ENCODE measurements at regions not wholly inside any gene's neighbourhood (a gene's known extent, or its start where the extent isn't known, plus 50 kb on each side); places are given as distances from the start of the nearest gene placed in this dataset.

- Histone ChIP-seq H3K36me3 (ENCODE audit: control insufficient read depth, insufficient read depth, low read length) (no peaks in the 10 kb centered on the region), H3K27ac (ENCODE audit: low read depth, low read length) (no peak overlapping the region), H3K9ac (ENCODE audit: low read length) (no peak overlapping the region), H3K9me3 (ENCODE audit: control insufficient read depth, insufficient read depth, low read depth, low read length) (no peaks in the 10 kb centered on the region), H3K27me3 (ENCODE audit: control insufficient read depth, insufficient read depth, low read length) (no peaks in the 10 kb centered on the region), H3K4me3 (ENCODE audit: low read depth, low read length) (no peak overlapping the region), H3K4me1 (ENCODE audit: control insufficient read depth, insufficient read depth, low read length) (no peaks in the 10 kb centered on the region)
These were observed 62.8 kb upstream of the DOCK9 start for GRCh38 chr13:99040536-99041131.

GRCh38 chr13:99041337-99041736 is 63.5 kb upstream of the DOCK9 start:
- H3K36me3 ChIP-seq (ENCODE audit: control insufficient read depth, insufficient read depth, low read length), result no peaks in the 10 kb centered on the region
- H3K27me3 ChIP-seq (ENCODE audit: control insufficient read depth, insufficient read depth, low read length), result no peaks in the 10 kb centered on the region
- H3K27ac ChIP-seq (ENCODE audit: low read depth, low read length), result no peak overlapping the region
- no peak overlapping the region for H3K9ac ChIP-seq (ENCODE audit: low read length)
- no peaks in the 10 kb centered on the region for H3K9me3 ChIP-seq (ENCODE audit: control insufficient read depth, insufficient read depth, low read depth, low read length)
- no peaks in the 10 kb centered on the region for H3K4me1 ChIP-seq (ENCODE audit: control insufficient read depth, insufficient read depth, low read length)
- H3K4me3 ChIP-seq (ENCODE audit: low read depth, low read length), result no peak overlapping the region

- Histone ChIP-seq H3K9me3 (ENCODE audit: control insufficient read depth, insufficient read depth, low read depth, low read length) (no peaks in the 10 kb centered on the region), H3K4me3 (ENCODE audit: low read depth, low read length) (no peak overlapping the region), H3K27ac (ENCODE audit: low read depth, low read length) (no peak overlapping the region), H3K36me3 (ENCODE audit: control insufficient read depth, insufficient read depth, low read length) (no peaks in the 10 kb centered on the region), H3K9ac (ENCODE audit: low read length) (no peak overlapping the region), H3K27me3 (ENCODE audit: control insufficient read depth, insufficient read depth, low read length) (no peaks in the 10 kb centered on the region), H3K4me1 (ENCODE audit: control insufficient read depth, insufficient read depth, low read length) (no peaks in the 10 kb centered on the region)
These were observed 63.9 kb upstream of the DOCK9 start for GRCh38 chr13:99041788-99042187.

- Histone ChIP-seq H3K27me3 (ENCODE audit: control insufficient read depth, insufficient read depth, low read length) (no peaks in the 10 kb centered on the region), H3K9ac (ENCODE audit: low read length) (no peak overlapping the region), H3K36me3 (ENCODE audit: control insufficient read depth, insufficient read depth, low read length) (no peaks in the 10 kb centered on the region), H3K4me3 (ENCODE audit: low read depth, low read length) (no peak overlapping the region), H3K4me1 (ENCODE audit: control insufficient read depth, insufficient read depth, low read length) (no peaks in the 10 kb centered on the region), H3K27ac (ENCODE audit: low read depth, low read length) (no peak overlapping the region), H3K9me3 (ENCODE audit: control insufficient read depth, insufficient read depth, low read depth, low read length) (no peaks in the 10 kb centered on the region)
These were observed 64.8 kb upstream of the DOCK9 start for GRCh38 chr13:99042521-99043250.

- Histone ChIP-seq H3K27ac (ENCODE audit: low read depth, low read length) (no peak overlapping the region), H3K36me3 (ENCODE audit: control insufficient read depth, insufficient read depth, low read length) (no peaks in the 10 kb centered on the region), H3K9ac (ENCODE audit: low read length) (no peak overlapping the region), H3K9me3 (ENCODE audit: control insufficient read depth, insufficient read depth, low read depth, low read length) (no peaks in the 10 kb centered on the region), H3K4me3 (ENCODE audit: low read depth, low read length) (no peak overlapping the region), H3K4me1 (ENCODE audit: control insufficient read depth, insufficient read depth, low read length) (no peaks in the 10 kb centered on the region), H3K27me3 (ENCODE audit: control insufficient read depth, insufficient read depth, low read length) (no peaks in the 10 kb centered on the region)
These were observed 66.0 kb upstream of the DOCK9 start for GRCh38 chr13:99043831-99044231.

- Histone ChIP-seq H3K27ac (ENCODE audit: low read depth, low read length) (no peak overlapping the region), H3K4me1 (ENCODE audit: control insufficient read depth, insufficient read depth, low read length) (no peaks in the 10 kb centered on the region), H3K27me3 (ENCODE audit: control insufficient read depth, insufficient read depth, low read length) (no peaks in the 10 kb centered on the region), H3K9ac (ENCODE audit: low read length) (no peak overlapping the region), H3K4me3 (ENCODE audit: low read depth, low read length) (no peak overlapping the region), H3K36me3 (ENCODE audit: control insufficient read depth, insufficient read depth, low read length) (no peaks in the 10 kb centered on the region), H3K9me3 (ENCODE audit: control insufficient read depth, insufficient read depth, low read depth, low read length) (no peaks in the 10 kb centered on the region)
These were observed 66.9 kb upstream of the DOCK9 start for GRCh38 chr13:99044764-99045163.

GRCh38 chr13:99045396-99045795 is 67.5 kb upstream of the DOCK9 start:
- no peaks in the 10 kb centered on the region for H3K9me3 ChIP-seq (ENCODE audit: control insufficient read depth, insufficient read depth, low read depth, low read length)
- H3K4me3 ChIP-seq (ENCODE audit: low read depth, low read length), result no peak overlapping the region
- H3K36me3 ChIP-seq (ENCODE audit: control insufficient read depth, insufficient read depth, low read length), result no peaks in the 10 kb centered on the region
- no peak overlapping the region for H3K27ac ChIP-seq (ENCODE audit: low read depth, low read length)
- no peaks in the 10 kb centered on the region for H3K27me3 ChIP-seq (ENCODE audit: control insufficient read depth, insufficient read depth, low read length)
- no peak overlapping the region for H3K9ac ChIP-seq (ENCODE audit: low read length)
- H3K4me1 ChIP-seq (ENCODE audit: control insufficient read depth, insufficient read depth, low read length), result no peaks in the 10 kb centered on the region

GRCh38 chr13:99046851-99047250 is 69.0 kb upstream of the DOCK9 start:
- H3K9ac ChIP-seq (ENCODE audit: low read length), result no peak overlapping the region
- H3K4me3 ChIP-seq (ENCODE audit: low read depth, low read length), result no peak overlapping the region
- H3K36me3 ChIP-seq (ENCODE audit: control insufficient read depth, insufficient read depth, low read length), result no peaks in the 10 kb centered on the region
- H3K27me3 ChIP-seq (ENCODE audit: control insufficient read depth, insufficient read depth, low read length), result no peaks in the 10 kb centered on the region
- no peak overlapping the region for H3K27ac ChIP-seq (ENCODE audit: low read depth, low read length)
- no peaks in the 10 kb centered on the region for H3K9me3 ChIP-seq (ENCODE audit: control insufficient read depth, insufficient read depth, low read depth, low read length)
- no peaks in the 10 kb centered on the region for H3K4me1 ChIP-seq (ENCODE audit: control insufficient read depth, insufficient read depth, low read length)

- Histone ChIP-seq H3K27ac (ENCODE audit: low read depth, low read length) (no peak overlapping the region), H3K27me3 (ENCODE audit: control insufficient read depth, insufficient read depth, low read length) (no peaks in the 10 kb centered on the region), H3K9me3 (ENCODE audit: control insufficient read depth, insufficient read depth, low read depth, low read length) (no peaks in the 10 kb centered on the region), H3K4me3 (ENCODE audit: low read depth, low read length) (no peak overlapping the region), H3K36me3 (ENCODE audit: control insufficient read depth, insufficient read depth, low read length) (no peaks in the 10 kb centered on the region), H3K4me1 (ENCODE audit: control insufficient read depth, insufficient read depth, low read length) (peaks cover 9% of the 10 kb centered on the region; the same call in 1 of the 2 replicates), H3K9ac (ENCODE audit: low read length) (no peak overlapping the region)
These were observed 73.2 kb upstream of the DOCK9 start for GRCh38 chr13:99050983-99051488.

GRCh38 chr13:99051768-99052455 is 74.0 kb upstream of the DOCK9 start:
- H3K4me3 ChIP-seq (ENCODE audit: low read depth, low read length), result no peak overlapping the region
- no peaks in the 10 kb centered on the region for H3K27me3 ChIP-seq (ENCODE audit: control insufficient read depth, insufficient read depth, low read length)
- no peaks in the 10 kb centered on the region for H3K36me3 ChIP-seq (ENCODE audit: control insufficient read depth, insufficient read depth, low read length)
- peaks cover 9% of the 10 kb centered on the region; the same call in 1 of the 2 replicates for H3K4me1 ChIP-seq (ENCODE audit: control insufficient read depth, insufficient read depth, low read length)
- no peak overlapping the region for H3K9ac ChIP-seq (ENCODE audit: low read length)
- no peak overlapping the region for H3K27ac ChIP-seq (ENCODE audit: low read depth, low read length)
- no peaks in the 10 kb centered on the region for H3K9me3 ChIP-seq (ENCODE audit: control insufficient read depth, insufficient read depth, low read depth, low read length)

GRCh38 chr13:99053636-99054233 is 75.9 kb upstream of the DOCK9 start:
- Histone ChIP-seq H3K4me1 (ENCODE audit: control insufficient read depth, insufficient read depth, low read length) (peaks cover 9% of the 10 kb centered on the region; the same call in 1 of the 2 replicates), H3K9me3 (ENCODE audit: control insufficient read depth, insufficient read depth, low read depth, low read length) (no peaks in the 10 kb centered on the region), H3K27me3 (ENCODE audit: control insufficient read depth, insufficient read depth, low read length) (no peaks in the 10 kb centered on the region), H3K27ac (ENCODE audit: low read depth, low read length) (no peak overlapping the region), H3K4me3 (ENCODE audit: low read depth, low read length) (no peak overlapping the region), H3K9ac (ENCODE audit: low read length) (no peak overlapping the region), H3K36me3 (ENCODE audit: control insufficient read depth, insufficient read depth, low read length) (no peaks in the 10 kb centered on the region)
